HG02970 (cell line): ENCODE measurements at regions not wholly inside any gene's neighbourhood (a gene's known extent, or its start where the extent isn't known, plus 50 kb on each side); places are given as distances from the start of the nearest gene placed in this dataset.
"Not testable (repeated sequence)": the region's sequence is repeated elsewhere in the genome, so short reads cannot be mapped to it uniquely, and the experiment has no call there.

ENCODE experiments used
- ATAC-seq: cut with Tn5 transposase; IDR thresholded peaks from one replicate; pipeline ENCODE4 v1.9.1; 2021; ENCODE audit warnings: mild to moderate bottlenecking, moderate library complexity, moderate number of reproducible peaks; ENCODE audit not compliant: unreplicated experiment, low FRiP score

DNA sequence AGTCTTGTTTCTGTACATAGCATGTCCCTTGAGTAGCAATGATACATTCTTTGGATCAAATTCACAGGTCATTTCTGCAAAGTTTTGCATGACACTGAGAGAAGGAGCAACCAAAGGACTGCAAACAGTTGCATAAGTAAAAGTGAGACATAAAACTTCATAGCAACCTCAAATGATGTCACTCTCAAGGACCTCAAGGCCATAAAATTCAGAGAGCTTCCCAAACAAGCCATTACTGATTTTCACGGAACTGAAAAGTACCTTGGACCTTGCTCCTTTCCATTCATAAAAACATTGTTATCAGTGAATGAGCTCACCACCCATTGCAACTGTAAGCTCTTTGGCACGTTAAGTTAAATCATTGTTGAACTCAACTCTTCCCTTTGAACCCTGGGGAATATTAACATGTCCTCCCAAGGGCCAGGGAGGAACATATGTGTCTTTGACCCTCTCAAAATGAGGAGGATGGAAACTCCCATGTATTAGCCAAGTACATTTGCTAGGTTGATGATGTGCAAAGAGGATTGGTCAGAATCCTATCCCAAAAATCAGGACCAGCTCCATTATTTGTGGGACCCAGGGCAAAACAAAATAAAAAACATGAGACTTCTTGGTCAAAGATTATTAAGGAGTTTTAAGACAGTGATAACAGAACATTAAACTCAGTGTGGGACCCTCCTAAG lies 275.0 kb upstream of the DYNLRB2 start:
- no peak for ATAC-seq

- no peak for ATAC-seq
Measured at GRCh38 chr16:80263848-80264694, 276.7 kb upstream of the DYNLRB2 start.

GRCh38 chr16:80263181-80263823 lies 277.5 kb upstream of the DYNLRB2 start:
- no peak for ATAC-seq

DNA sequence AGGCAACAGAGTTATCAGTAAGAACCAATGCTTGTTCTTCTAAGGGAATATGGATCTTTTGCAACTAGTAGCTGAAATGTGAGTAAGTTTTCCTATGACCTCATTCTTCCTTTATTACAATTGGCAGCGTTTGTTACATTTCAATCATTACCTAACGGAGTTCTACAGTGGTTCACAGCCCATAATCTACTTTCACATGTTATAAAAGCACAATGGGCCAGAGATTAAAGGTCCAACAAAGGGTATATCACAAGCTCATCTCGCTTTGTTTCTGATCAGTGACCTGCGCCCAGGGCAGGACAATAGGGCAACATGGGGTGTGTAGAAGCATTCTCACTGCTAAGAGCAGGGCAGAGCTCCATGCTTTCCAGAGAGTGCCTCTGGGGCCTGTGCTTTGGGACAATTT lies 279.9 kb upstream of the DYNLRB2 start:
- ATAC-seq = no peak

DNA sequence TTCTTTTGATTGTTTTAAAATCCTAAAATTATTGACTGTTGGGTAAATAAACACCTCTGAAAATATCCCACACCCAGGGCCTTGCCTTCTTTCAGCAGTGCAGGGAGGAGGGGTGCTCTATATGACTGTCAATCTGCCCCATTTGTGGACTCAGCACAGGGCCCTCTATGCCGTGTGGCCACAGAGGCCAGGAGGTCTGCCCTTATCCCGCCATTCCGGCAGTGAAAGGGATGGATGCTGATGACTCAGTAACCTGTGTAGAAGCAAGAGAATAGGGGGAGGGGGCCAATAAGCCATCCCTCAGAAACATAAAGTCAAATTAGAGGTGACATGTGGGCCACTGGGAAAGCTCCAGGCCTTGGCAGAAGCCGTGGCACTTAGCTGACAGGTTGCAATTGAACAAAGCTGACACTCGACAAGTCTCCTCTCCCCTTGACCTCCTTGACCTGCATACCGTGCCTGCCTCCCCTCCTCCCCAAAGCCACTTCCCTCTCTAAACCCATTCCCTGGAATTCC lies 281.4 kb upstream of the DYNLRB2 start:
- no peak for ATAC-seq

DNA sequence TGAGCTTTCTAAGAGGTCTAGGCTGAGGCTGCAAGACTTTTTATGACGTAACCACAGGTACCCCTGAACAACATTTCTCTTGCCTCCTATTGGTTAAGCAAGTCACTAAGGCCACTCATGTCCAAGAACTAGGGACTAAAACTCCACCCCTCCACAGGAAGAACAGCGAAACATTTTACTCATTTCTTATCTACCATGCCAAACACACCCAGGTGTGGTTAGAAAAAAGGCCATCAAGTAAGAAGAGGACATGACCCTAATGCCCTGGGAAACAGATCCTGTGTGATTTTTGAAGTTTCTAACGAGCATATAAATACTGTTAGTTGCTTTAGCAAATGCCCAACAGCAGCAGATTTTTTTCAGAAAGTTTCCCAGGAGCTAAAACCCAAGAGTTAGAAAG lies 282.4 kb upstream of the DYNLRB2 start:
- ATAC-seq = no peak

DNA sequence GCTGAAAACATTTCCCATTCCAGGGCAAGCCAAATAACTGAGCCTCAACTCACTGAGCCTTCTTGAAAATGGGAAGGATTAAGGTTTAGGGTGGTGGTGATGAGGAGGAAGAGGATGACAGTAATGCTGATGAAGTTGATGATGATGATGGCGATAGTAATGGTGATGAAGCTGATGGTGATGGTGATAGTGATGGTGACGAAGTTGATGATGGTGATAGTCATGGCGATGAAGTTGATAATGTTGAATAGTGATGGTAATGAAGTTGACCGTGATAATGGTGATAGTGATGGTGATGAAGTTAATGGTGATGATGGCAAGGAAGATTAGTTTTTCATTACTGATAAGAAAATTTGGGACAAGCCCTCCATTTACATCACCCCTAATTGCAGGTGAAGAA lies 285.8 kb upstream of the DYNLRB2 start:
- no peak for ATAC-seq

DNA sequence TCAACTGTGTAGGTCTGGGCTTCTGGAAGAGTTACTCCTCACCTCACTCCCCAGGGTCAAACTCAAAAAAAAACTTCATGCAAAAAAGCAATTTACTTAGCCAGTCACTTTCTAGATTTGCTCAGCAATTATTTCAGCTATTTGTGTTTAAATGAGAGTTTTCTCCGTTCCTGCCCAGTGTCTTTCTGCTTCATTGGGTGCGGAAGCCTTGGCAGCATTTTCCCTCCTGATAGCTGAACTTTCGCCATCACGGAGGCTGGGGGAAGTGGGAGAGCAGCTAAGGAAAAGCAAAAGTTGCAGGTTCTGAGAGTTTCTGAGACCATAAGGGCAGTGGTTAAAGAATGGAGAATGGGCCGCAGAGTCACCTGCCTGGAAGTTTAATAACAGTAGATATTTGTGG lies 287.1 kb upstream of the DYNLRB2 start:
- ATAC-seq = no peak

DNA sequence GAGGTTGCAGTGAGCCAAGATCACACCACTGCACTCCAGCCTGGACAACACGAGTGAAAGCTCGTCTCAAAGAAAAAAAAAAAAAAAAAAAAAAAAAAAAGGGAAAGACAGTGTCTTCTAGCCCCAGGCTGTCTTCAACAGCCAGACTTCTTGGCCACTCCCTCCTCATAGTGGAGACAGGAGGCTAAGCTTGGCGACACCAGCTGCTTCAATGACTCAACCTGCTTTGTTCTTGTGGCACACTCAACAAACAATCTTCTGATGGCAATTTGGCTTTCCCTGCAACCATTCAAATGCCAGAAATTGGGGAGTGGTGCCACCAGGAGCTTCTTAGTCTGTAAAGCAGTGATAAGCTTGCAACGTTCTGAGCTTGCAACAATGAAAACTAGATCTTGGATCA lies 290.4 kb upstream of the DYNLRB2 start:
- ATAC-seq = no peak

- not testable (repeated sequence) for ATAC-seq
Measured at GRCh38 chr16:80243303-80243702, 297.5 kb upstream of the DYNLRB2 start.

DNA sequence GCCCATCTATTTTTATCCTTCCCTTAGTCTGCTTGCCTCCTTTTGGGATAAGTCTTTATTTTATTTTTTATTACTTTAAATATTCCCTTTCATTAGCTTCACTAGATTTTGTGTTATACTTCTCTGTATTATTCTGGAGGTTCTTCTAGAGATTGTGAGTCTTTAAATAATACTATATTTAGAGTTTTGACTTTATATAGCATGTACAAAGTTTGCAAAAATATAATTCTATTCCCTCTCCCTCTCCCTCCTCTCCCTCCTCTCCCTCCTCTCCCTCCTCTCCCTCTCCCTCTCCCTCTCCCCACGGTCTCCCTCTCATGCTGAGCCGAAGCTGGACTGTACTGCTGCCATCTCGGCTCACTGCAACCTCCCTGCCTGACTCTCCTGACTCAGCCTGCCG lies 298.5 kb upstream of the DYNLRB2 start:
- ATAC-seq = not testable (repeated sequence)

GRCh38 chr16:80233097-80233835 lies 307.5 kb upstream of the DYNLRB2 start:
- ATAC-seq = no peak

GRCh38 chr16:80231888-80232287 lies 308.9 kb upstream of the DYNLRB2 start:
- no peak for ATAC-seq

DNA sequence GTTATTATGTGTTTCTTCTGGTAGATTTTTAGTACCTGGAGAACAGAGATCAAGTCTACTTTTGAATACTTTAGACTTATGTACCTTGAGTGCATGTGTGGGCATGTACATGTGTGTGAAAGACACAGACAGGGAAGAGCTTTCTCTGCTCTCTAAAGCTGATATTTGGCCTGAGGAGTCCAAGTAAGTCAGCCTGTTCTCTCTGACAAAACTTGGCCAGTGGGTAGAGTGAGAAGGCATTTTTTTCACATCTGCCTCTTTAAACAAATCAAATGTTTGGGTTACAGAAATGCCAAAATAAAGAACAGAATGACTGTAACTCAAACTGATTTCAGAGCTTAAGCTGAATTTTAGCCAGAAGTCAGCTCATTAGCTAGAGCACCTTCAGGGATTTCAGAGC lies 309.7 kb upstream of the DYNLRB2 start:
- ATAC-seq = no peak

DNA sequence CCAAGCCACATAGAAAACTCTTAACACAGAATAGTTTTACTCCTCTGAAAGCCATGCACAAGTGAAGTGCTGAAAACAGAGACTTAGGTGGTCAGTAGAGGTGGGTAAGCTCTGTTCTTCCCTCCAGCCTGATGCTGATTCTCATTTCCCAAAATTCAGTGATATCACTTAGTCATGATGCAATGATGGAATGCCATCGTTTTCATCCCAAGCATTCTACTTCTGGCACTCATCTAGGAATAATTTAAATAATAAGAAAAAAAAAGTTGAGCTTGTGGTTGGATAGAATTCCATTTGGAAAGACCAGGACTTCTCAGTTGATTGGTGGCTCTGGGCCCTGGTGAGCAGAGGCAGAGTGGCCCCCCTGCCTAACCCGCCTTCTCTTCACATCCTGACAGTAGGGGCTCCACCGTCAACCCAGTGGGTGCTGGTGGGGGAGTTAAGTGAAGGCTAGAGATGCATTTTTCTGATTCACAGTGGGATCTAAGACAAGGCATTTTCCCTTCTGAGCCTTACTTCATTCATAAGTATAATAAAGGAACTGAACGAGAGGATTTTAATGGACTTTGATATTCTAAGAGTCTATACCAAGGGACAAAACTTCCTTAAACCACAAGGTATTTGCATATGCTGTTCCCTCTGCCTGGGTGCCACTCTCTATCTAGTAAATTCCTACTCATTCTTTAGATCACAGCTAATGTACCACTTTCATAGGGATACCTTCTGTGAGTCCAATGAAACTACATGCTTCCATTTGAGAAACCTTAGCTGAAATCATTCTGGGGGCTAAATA lies 310.3 kb upstream of the DYNLRB2 start:
- ATAC-seq = no peak

GRCh38 chr16:80226499-80226898 lies 314.3 kb upstream of the DYNLRB2 start:
- ATAC-seq = no peak

DNA sequence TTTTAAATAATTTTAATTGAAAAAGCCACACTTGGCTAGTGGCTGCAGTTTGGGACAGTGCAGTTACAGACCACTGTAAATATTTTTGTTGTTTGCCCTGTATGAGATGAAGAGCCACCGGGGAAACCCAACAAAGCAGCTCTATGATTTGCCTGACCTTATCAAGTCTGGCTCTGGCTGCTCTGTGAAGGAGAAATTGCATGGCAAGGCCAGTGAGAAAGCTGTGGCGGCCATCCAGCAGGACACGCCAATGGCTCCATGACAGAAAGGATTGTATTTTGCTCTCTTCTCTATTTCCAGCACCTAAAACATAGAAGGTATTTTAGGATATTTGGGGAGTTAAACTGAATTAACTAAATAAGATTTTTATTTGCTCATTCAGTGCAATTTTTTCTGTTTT lies 330.0 kb upstream of the DYNLRB2 start:
- no peak for ATAC-seq

DNA sequence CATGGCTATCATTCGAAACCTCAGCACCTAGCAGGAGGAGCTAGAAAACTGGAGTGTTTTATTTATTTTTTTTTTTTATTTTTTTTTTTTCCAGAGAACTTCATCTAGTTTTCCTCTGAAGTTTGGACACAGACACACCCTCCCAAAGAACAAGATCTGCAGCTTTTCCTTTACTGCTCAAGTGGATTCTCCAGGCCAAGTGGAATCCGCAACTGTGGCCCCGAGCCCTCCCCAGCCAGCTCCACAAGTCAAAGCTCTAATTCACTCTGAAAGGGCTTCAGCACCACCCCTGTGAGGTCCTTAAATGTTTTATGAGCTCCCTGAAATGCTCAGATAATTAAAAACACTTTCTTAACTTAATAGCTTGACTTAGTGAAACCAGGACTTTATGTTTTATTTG lies 332.1 kb upstream of the DYNLRB2 start:
- ATAC-seq = no peak

- no peak for ATAC-seq
Measured at GRCh38 chr16:80208015-80208414, 332.8 kb upstream of the DYNLRB2 start.

GRCh38 chr16:80203821-80204220 lies 337.0 kb upstream of the DYNLRB2 start:
- no peak for ATAC-seq
